RWPE2 (cell line): ENCODE measurements at regions not wholly inside any gene's neighbourhood (a gene's known extent, or its start where the extent isn't known, plus 50 kb on each side); places are given as distances from the start of the nearest gene placed in this dataset.
A peak's percentile ranks its signal among the peaks of the same experiment; 100 is the strongest.

Experiments
- ATAC-seq: fragments of 200-7000 bp; cut with Tn5 transposase; 3 replicates; pipeline ENCODE4 v1.9.1; 2021; ENCODE audit warnings: low read depth
- DNase-seq: peaks from one replicate; pipeline ENCODE4 v3.0.0-alpha.2; 2020; ENCODE audit warnings: low spot score
- H3K27ac ChIP-seq: fragments of 450-650 bp; 2 replicates; pipeline ENCODE4 v1.5.1; 2017; ENCODE audit warnings: mild to moderate bottlenecking; ENCODE audit not compliant: poor library complexity, severe bottlenecking
- H3K27me3 ChIP-seq: fragments of 250-450 bp; sonication (Bioruptor Pico); 2 replicates; pipeline ENCODE4 v1.5.1; 2021; ENCODE audit warnings: mild to moderate bottlenecking, moderate library complexity; ENCODE audit not compliant: insufficient read depth, poor library complexity, severe bottlenecking
- H3K36me3 ChIP-seq: fragments of 250-450 bp; sonication (Bioruptor Pico); 2 replicates; pipeline ENCODE4 v1.5.1; 2020; ENCODE audit warnings: low read depth, mild to moderate bottlenecking, moderate library complexity
- H3K4me1 ChIP-seq: fragments of 250-450 bp; sonication (Bioruptor Pico); 2 replicates; pipeline ENCODE4 v1.5.1; 2021; ENCODE audit warnings: mild to moderate bottlenecking, moderate library complexity; ENCODE audit not compliant: insufficient read depth, poor library complexity, severe bottlenecking
- H3K4me3 ChIP-seq: fragments of 250-450 bp; sonication (Bioruptor Pico); 2 replicates; pipeline ENCODE4 v1.5.1; 2021; ENCODE audit warnings: mild to moderate bottlenecking, moderate library complexity; ENCODE audit not compliant: severe bottlenecking
- H3K9me3 ChIP-seq: fragments of 250-450 bp; sonication (Bioruptor Pico); 2 replicates; pipeline ENCODE4 v1.5.1; 2021; ENCODE audit warnings: mild to moderate bottlenecking, moderate library complexity; ENCODE audit not compliant: severe bottlenecking
- CTCF ChIP-seq: fragments of 450-650 bp; IDR thresholded peaks from one replicate; pipeline ENCODE4 v1.5.1; 2017; ENCODE audit warnings: mild to moderate bottlenecking, moderate library complexity; ENCODE audit not compliant: poor library complexity, severe bottlenecking

DNA sequence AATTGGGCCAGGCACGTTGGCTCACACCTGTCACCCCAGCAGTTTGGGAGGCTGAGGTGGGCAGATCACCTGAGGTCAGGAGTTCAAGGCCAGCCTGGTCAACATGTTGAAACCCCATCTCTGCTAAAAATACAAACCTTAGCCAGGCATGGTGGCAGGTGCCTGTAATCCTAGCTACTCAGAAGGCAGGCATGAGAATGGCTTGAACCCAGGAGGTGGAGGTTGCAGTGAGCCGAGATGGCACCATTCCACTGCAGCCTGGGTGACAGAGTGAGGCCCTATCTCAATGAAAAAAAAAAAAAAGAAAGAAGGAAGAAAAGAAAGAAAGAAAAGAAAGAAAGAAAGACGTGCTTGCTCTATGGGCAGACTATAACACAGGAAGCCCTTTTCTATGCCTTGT is 84.4 kb downstream of the FOXL1 start:
- DNase-seq (no peak), ATAC-seq (no peak)
- H3K4me3 ChIP-seq: no peak overlapping the region
- no peaks in the 10 kb centered on the region for H3K9me3 ChIP-seq
- H3K27me3 ChIP-seq: no peaks in the 10 kb centered on the region
- H3K36me3 ChIP-seq: no peaks in the 10 kb centered on the region
- H3K27ac ChIP-seq: peak overlapping the region; percentile 99
- TF ChIP-seq CTCF: no peak
- peaks cover 22% of the 10 kb centered on the region for H3K4me1 ChIP-seq

- Histone ChIP-seq H3K27ac (peak overlapping the region; percentile 99), H3K9me3 (no peaks in the 10 kb centered on the region), H3K4me3 (no peak overlapping the region), H3K36me3 (no peaks in the 10 kb centered on the region), H3K4me1 (peaks cover 22% of the 10 kb centered on the region), H3K27me3 (no peaks in the 10 kb centered on the region)
- no peak for DNase-seq
- peak; percentile 17; the same call in 2 of the 3 replicates for ATAC-seq
- no peak for TF ChIP-seq CTCF
Measured at GRCh38 chr16:86663685-86664521, 85.6 kb downstream of the FOXL1 start.

DNA sequence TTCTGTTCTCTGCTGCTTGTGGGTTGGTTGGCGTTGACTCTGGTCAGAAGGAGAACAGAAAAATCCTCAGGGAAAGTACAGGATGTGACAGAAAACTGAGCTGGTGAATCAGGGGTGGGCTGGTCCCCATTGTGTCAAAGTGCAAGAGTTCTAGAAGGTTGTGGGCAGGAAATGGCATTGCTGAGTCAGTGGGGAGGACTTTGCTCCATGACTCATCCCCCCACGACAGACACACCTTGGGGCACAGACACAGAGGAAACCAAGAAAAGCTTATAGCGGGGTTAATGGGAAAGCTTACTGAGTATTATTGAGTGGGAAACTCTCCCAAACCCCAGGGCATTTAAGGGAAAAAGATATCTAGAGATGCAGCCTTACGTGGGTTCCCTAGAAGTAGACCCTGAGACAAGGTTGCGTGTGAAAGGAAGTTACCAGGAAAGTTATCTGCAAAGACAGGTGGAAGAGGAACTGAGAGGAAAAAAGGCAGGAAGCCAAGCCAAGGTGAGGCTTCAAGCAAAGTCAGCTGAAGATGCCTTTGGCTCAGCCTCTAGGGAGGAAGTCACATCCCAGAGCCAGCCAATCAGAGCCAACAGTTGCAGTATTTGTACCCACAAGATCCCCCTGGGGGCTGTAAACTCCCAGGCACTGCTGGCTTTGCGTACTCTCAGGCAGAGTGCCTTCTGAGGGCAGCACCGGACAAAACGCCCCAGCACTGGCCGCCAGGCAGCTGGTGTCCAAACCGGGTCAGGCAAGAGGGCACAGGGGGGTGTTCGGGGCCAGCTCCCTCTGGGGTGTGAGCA is 86.4 kb downstream of the FOXL1 start:
- peak; percentile 81 for ATAC-seq
- no peak for TF ChIP-seq CTCF
- Histone ChIP-seq H3K4me1 (peaks cover 22% of the 10 kb centered on the region), H3K27ac (peak overlapping the region; percentile 99), H3K36me3 (no peaks in the 10 kb centered on the region), H3K27me3 (no peaks in the 10 kb centered on the region), H3K9me3 (no peaks in the 10 kb centered on the region), H3K4me3 (no peak overlapping the region)
- peak; percentile 92 for DNase-seq

DNA sequence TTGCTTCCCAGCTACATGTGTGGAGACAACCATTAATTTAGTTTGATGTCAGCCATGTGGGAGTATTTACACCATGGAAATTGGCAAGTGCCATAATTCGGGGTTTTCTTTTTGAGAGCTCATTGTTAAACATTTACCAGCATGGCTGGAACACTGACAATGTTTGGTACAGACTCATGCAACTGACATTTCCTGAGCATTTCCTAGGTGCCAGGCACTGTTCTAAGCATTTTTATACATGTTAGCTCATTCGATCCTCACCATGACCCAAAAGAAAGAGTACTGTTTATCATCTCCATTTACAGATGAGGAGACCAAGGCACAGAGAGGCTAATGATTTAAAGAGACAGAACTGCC is 86.9 kb downstream of the FOXL1 start:
- peaks cover 22% of the 10 kb centered on the region for H3K4me1 ChIP-seq
- no peaks in the 10 kb centered on the region for H3K27me3 ChIP-seq
- peak overlapping the region; percentile 99 for H3K27ac ChIP-seq

More for the DNA sequence above, 86.9 kb downstream of the FOXL1 start:
- TF ChIP-seq CTCF: no peak
- no peak for DNase-seq
- ATAC-seq: 0 out of 3 replicates have a peak, but pooled peaks have one; percentile 3
- Histone ChIP-seq H3K4me3 (no peak overlapping the region), H3K36me3 (no peaks in the 10 kb centered on the region), H3K9me3 (no peaks in the 10 kb centered on the region)
